ENCODE measurements at regions not wholly inside any gene's neighbourhood (a gene's known extent, or its start where the extent isn't known, plus 50 kb on each side); places are given as distances from the start of the nearest gene placed in this dataset.

DNA sequence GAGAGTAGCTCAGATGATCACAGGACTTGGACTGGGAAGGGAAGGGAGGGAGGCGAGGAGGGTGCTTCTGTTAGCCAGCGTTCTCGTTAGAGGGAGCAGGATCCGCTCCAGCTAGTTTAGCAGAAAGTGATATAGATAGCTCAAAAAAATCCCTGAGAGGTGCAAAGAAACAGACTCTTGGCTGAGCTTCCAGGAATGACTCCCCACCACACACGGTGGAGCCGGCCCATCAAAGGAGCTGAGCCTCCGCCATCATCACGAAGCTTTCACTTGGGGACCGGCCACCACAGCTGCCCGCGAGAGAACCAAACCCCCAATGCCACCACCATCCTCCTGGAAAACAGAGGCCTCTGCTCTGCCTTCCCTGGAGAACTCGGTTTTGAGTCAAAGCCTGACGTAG is 124.6 kb upstream of the BCL2L14 start:
- DNase-seq: no peak

DNA sequence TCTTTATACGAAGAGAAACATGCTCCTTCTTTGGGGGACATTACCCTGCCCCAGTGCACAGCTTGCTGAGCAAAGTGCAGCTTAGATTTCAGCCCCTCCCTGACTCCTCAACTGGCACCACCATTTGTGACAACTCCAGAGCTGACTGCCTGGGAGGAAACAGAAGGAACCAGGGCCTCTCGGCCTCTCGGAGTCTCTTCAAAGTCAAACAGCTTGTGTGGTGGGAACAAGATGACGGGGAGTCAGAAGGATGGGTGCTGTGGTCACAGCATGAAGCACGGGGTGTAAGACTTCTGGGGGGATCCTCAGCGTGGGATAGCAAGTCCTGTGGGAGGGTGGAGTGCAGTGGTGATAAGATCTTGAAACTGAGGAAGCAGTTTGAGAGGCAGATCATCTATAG is 123.5 kb upstream of the BCL2L14 start:
- no peak for DNase-seq

DNA sequence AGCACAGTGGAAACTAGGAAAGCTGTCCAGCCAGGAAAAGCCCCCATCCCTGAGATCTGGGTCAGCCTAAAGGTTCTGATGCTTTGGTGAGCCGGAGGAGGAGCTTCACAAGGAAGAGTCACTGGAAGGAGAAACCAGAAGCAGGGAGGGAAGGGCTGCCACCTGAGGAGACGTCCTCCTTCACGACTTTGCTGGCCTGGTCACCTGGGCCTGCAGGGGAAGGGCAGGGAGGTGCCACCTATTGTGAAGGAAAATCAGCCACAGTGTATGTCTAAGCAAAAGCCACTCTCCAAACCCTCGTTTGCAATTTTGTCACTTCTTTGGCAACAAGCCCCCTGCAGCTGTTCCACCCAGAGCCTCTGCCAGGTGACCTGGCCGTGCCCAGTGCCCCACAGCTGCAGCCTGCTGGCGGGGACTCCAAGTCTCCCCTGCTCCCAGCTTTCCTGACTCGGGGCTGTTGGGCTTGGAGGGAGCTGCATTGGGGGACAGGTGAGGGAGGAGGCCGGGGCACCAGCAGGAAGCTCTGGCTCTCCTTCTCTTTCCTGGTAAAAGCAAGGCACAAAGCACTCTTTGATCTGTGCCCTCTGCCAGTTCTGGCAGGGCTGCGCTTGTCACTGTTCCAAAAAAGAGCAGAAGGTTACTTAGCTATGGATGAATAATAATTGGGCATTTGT is 120.9 kb upstream of the BCL2L14 start:
- DNase-seq: peak; percentile 63

DNA sequence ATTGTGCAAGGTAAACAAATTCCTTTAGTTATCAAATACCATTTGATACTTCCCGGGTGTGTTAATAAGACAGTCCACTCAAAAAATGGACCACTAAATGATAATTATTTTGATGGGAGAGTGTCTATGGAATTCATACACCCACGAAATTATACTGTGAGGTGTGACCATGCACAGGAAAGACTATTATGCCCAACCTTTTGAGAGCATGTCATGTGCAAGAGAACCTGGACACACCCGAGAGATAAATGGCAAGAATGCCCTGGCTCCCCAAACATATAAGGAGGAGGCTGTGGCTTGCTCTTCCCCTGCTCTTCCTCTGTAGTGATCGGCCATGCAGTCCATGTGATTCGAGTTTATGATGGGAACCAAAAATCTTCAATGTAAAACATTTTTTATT is 119.5 kb upstream of the BCL2L14 start:
- no peak for DNase-seq

DNA sequence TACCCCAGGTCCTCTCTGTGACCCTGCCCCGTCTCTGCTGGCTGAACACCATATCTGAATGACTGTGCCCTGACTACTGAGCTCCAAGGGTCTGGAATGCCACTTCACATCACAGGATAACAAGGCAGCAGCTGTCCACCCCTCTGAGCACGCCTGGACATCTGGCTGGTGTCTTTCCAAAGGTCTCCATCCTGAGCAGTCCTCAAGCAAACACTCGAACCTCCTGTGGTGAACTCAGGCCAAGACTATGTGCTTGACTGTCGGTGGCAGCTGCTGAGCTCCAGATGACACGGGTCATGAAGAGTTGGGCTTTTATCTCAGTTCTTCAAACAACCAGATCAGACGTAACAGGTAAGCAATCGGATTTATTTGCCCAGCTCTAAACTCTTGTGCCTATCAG is 117.2 kb upstream of the BCL2L14 start:
- DNase-seq: peak; percentile 100

DNA sequence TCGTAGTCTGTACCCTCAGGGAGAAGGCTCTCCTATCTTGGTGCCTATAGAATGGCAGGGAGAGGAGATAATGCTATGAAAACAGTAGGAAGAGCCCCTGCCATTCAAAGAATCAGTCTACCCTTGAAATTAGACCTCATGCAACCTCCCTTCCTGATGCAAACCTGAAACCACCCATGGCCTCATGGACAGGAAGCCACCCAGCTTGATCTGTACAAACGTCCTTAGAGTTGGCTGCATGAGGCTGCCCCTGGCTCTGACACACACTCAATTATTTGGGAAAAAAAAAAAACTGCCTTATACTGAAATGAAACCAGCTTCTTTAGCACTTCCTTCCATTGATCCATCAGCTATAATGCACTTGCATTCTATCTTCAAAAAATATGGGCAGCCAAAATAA is 116.6 kb upstream of the BCL2L14 start:
- peak; percentile 87 for DNase-seq

DNA sequence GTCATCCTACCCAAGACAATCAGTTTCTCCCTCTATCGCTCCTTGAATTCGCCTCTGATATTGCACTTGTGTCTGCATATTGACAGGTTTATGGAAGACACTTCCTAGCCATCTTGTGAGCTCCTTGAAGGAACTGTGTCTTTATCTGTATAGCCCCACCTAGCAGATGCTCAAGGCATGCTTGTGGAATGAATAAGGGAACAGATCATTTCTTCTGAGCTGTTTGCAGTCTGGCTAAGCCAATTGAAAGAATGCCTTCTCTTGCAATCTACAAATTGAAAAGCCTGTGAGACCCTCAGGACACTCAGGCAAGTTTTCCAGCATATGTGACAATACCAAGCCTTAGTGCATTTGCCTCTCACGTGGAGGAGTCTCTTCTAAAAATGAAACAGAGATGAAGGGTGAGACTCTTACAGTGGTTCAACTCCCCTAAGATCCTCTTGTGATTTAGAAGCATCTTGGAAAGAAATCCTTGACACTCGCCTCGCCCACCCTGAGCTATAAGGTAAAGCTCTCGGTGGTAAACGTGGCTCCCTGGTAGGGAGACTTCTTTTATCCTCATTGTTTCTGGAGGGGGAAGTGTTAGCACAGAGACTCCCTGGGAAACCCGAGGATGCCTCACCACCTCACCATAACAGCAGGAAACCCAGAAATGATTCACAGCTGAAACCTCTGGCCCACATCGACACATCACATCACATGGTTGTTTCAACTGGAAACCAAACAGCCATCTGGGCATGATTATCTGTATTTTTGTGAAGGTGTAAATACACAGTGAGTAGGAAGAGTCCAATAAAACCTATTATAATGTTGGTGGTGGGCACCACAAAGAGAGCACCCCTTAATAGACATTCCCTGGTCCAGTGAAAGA is 112.3 kb upstream of the BCL2L14 start:
- peak; percentile 56 for DNase-seq

DNA sequence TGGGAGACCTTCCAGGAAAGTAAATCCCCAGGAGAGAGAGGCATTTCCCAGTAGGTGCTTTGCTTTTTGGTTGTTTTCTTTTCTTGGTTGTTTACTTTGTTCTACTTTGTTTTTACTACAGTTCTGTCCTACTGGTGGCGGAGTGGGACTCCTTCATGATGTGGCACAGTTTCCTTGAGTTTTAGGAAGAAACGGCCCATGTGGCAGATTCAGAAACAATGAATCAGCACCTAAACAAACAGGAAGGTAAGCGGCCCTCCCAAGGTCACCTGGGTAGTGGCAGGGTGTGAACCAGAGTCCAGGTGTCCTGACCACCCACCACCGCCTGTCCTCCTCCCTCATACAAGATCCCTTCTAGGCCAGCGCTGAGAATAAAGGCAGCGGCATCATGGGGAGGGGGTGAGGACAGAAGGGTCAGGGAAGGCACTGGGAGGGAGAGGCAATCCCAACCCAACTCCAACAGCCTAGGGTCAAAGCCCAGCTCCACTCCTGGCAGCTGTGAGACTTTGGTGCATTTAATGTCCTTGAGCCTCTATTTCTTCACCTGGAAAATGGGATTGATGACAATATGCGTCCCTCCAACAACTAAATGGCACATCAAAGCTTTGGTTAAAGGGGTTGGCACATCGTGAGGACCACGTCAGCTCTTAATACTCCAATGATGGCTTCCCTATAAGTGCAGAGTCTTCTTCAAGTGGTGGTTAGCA is 111.5 kb upstream of the BCL2L14 start:
- peak; percentile 71 for DNase-seq

DNA sequence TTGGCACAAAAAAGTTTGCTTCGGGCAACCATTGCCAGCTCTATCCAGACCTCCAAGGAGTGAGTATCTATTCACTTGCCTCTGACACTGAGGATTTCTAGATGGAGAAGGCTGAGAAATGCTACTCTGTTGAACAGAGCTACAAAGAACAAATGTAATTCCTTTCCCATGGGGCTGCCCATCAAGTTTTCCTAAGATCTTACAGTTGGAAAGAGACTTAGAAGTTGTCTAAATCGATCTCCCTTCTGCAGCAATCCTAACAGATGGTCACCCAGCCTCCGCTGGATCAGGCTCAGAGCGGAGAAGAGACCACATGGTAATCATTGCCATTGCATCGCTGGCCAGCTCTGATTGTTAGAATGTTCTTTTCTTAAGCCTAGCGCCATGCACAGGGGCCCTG is 110.1 kb upstream of the BCL2L14 start:
- no peak for DNase-seq

DNA sequence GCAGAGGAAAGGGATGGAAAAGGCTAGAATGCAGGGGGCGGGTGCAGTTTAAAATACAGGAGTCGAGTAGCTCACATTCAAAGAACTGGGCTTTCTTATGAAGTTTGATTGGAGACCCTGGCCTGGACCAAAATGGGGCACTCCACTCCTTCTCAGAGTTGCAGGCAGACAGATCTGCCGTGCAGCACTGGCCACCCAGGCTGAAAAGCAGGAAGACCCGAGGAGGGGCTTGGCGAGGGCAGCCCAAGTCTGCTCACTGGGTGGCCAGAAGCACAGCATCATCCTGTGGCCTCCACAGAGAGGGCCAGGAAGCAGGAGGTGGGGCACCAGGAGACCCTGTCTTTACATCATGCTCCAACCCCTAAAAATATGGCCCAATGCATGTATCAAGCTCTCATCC is 109.1 kb upstream of the BCL2L14 start:
- DNase-seq: no peak

DNA sequence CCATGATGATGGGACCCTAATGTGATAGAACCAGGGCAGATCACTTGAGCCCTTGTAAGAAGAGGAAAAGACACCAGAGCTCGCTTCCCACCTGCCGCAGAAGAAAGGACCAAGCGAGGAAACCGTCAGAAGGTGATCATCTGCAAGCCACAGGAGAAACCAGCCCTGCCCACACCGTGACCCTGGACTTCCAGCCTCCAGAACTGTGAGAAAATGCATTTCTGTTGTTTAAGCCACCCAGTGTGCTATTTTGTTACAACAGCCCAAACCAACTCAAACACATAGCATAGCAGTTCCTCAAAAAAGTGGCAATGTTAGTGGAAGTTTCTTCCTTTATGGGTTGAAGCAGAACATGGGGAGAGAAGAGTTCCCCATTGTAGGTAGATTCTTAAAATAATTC is 107.9 kb upstream of the BCL2L14 start:
- no peak for DNase-seq

DNA sequence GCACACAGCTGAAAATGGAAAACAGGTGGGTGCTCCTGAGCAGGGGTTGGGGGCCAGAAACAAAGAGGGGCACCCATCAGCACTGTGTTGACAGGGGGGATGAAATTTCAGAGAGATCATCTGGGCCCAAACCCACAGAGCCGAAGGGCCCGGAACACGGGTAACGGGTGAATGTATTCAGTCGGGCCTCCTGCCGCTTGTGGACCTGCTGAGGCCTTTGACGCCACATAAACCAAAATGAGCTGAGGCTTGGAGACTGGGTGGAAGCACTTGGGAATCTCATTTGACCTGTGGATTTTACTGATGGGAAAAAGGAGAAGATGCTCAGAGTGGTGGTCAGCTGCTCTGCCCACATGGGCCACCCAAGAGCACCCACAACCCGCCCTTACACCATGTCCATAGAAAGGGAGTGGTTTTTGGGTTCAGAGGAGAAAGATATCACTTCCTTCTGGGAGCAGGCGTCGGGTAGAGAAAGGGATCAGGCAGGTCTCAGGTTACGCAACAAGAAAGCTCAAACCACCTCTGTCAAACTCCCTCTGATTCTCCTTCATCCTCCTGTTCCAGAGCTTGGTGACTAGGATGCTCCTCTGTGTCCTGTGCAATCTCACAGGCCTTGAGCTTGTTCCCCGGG is 106.8 kb upstream of the BCL2L14 start:
- no peak for DNase-seq

DNA sequence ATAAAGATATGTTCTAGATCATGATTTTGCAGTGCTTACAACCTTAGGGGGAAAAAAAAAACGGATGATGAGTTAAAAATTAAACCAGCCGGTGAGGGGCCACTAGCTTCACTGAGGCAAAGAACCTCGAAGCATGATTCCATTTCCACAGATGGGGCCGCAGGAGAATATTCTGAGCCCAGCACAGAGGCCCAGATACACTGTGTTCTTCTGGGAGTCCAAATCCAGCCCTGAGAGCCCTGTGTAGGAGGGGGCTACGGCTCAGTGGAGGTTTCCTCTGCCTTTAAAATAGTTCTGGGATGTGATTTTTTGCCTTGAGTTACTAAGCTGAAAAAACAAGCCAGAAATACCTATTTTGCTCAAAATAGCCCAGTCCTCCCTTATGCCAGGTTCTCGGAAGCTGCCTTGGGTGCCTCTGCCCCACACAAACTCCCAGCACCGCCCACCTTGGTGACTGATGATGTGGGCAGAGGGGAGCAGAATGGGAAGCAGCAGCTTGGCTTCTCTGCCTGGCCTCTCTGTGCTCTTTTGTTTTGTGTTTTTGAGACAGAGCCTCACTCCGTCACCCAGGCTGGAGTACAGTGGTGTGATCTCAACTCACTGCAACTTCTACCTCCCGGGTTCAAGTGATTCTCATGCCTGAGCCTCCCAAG is 105.4 kb upstream of the BCL2L14 start:
- peak; percentile 54 for DNase-seq

DNA sequence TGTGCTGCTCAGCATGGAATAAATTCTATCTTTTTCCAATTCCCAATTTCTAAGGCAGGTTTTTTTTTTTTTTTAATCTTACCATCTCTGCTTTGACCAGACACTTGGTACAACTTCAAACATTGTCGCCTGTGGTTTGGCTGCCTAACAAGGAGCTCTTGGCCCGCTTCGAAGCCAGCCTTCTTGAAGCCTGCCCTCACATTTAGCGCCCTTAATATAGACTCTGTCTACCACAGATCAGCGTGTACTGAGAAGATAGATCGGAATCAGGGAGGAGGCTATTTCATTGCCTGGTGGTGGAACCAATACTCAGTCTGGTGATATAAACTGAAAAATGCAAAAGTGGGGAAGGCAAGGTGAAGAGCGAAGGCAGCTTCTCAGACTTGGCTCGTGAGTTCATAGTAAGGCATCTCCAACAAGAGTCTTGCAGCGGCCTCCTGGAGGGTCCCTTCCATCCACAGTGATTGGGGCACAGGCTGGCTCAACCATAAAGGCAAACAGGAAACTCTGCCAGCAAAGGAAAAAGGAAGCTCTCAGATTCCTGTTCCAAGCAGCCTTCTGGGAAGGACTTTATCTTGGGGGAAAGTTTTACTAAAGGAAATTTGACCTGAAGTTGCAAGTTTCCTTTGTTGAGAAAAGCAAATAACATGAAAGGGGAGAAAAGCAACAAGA is 103.2 kb upstream of the BCL2L14 start:
- no peak for DNase-seq

DNA sequence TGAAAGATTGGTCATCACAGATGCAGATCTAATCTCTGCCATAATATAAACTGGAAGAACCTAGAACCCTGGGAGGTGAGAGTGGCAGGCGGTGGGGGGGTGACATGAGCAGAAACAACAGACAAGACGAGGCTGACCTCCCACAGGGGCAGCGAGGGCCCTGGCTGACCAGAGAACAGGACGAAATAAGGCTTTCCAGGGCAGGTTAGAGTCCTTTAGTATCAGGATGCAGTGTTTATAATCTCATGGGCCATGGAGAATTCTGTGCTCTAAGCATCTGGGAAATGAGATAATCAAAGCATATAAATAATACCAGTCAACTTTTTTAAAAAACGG is 102.7 kb upstream of the BCL2L14 start:
- no peak for DNase-seq

DNA sequence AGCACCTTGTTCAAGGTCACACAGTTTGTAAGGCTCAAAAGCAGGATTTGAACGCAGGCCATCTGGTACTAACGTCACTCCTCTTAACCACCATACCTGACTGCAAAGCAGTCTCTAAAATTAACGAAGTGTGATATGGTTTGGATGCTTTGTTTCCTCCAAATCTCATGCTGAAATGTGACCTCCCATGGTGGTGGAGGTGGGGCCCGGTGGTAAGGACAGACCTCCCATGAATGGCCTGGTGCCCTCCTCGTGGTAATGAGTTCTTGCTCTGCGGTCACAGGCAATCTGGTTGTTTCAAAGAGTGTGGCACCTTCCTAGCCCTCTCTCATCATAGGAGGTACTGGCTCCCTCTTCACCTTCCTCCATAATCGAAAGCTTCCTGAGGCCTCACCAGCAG is 102.2 kb upstream of the BCL2L14 start:
- no peak for DNase-seq

DNA sequence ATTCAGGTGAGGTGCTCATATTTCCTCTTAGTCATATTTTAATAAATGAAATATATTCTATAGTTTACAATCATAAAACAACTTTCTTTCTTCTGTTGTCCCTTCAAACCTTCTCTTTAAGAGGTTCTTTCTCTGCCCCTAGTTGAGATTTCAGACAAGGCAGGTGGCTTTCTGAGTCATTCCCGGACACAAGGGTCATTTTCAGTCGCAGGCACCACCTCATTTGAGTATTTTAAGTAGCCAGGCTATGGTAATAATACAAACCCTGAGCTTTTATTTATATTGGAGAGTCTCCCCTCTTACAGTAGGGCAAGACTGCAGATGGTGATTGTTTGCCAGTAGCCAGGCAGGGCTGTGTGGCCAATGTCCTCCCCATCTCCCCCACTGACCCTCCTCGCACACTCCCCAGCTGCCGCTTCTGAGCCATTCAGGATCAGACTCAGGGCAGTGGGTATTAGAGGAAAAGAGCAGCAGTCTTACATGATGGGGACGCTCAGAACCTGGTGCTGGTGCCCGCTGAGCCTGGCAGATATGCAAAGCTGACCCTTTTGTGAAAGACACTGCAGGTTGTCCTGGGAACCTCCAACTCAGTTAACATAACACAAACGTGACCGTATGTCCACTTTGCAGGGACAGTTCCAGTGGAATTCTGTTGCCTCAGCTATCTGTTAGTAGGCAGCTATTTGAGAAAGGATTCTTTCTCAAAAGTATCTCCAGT is 101.1 kb upstream of the BCL2L14 start:
- DNase-seq: peak; percentile 55

DNA sequence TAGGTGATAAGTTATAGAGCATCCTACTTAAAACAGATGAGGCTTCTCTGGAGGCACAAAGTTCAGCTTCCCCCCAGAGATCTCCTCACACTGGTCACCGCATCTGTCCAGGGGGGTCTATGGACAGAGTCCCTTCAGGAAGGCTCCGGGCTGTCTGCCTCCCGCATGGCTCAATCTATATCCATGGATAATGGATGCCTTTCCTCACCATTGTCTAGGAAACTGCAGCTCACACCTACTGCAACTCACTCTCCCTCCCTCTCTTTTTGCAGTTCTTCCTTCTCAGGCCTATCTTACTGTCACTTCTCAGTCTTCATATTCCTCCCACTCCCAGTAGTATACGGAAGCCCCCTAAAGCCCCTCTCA is 100.6 kb upstream of the BCL2L14 start:
- DNase-seq: no peak

DNA sequence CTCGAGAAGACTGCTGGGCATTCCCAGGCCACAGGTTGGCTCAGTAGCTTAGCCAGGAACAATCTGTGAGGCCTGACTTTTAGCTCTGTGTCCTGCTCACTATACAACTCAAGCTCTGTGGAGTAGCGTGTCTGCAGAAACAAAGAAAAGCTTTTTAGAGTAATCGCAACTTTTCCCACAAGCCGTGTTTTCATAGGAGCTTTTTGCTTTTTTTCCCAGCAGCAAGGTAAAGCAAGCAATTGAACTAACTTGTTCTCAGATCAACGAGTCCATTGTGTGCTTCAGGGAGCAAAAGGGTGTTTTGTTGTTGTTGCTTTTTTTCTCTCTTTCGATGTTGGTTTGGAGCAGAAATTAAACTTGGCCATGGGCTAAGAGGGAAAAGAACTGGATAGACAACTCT is 97.3 kb upstream of the BCL2L14 start:
- no peak for DNase-seq

DNA sequence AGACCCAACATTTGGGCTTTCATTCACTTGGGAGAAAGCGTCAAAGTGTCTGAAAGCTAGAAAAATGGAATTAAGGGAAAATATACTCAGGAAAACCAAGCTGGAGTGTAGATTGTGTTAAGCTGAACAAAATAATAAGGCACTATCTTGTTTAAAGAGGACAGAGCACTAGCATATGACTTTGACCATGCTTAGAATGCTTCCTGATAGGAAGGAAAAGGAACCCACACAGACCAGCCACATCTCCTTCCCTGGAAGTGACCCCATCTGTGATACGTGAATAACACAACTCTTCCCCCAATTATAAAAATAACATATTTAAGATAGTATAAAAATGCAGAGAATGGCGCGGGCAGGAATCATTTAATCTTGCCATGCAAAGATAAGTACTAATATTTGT is 94.7 kb upstream of the BCL2L14 start:
- no peak for DNase-seq

DNA sequence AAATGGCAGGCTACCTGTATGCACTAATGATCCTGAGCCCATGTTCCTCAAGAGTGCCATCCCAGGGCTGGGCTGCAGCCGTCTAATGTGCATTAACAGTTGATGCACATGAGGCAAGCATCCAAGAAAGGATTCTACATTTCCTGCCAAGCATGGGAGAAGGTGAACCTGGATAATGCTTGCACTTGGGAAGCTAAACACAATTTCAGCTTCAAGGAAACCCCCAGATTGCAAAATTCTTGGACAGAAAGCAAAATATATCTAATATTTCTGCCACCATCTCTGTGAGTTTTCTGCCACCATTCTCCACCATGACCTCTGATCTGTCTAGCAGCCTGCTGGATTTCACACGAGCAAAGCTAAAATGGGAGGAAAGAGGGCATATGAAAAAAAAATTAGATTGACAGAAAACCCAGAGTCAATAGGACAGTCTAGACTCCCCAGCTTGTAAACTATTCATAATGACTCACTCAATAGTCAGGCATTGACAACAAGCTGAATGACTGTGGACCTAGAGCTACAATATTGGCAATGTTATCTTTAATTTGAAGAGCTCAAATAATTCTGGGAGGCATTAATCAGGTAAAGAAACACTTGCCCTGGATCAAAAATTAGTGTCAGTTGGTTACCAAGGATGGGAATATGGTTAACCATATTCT is 91.9 kb upstream of the BCL2L14 start:
- peak; percentile 50 for DNase-seq

Data from DMS53 (cell line).